WERI-Rb-1 (cell line): ENCODE measurements at regions not wholly inside any gene's neighbourhood (a gene's known extent, or its start where the extent isn't known, plus 50 kb on each side); places are given as distances from the start of the nearest gene placed in this dataset.

Experiments used
- DNase-seq: peaks from one replicate; pipeline ENCODE4 v3.0.0-alpha.2; 2020
- H3K27ac ChIP-seq: fragments of 250-450 bp; sonication (Bioruptor Pico); 2 replicates; pipeline ENCODE4 v1.5.1; 2020; ENCODE audit warnings: mild to moderate bottlenecking, moderate library complexity
- H3K27me3 ChIP-seq: fragments of 250-450 bp; sonication (Bioruptor Pico); 2 replicates; pipeline ENCODE4 v1.5.1; 2021; ENCODE audit warnings: mild to moderate bottlenecking, low read depth, moderate library complexity; ENCODE audit not compliant: insufficient read depth, severe bottlenecking
- H3K36me3 ChIP-seq: fragments of 250-450 bp; sonication (Bioruptor Pico); 2 replicates; pipeline ENCODE4 v1.5.1; 2020; ENCODE audit warnings: mild to moderate bottlenecking, moderate library complexity
- H3K4me3 ChIP-seq: 2 replicates; pipeline ENCODE4 v1.5.1; 2011; ENCODE audit warnings: low read depth, mild to moderate bottlenecking, control low read depth, low read length
- H3K9me3 ChIP-seq: fragments of 250-450 bp; sonication (Bioruptor Pico); 2 replicates; pipeline ENCODE4 v1.5.1; 2021; ENCODE audit warnings: mild to moderate bottlenecking, moderate library complexity; ENCODE audit not compliant: severe bottlenecking
- CTCF ChIP-seq: IDR thresholded peaks from 2 replicates; pipeline ENCODE4 v1.5.1; 2011; ENCODE audit warnings: low read depth, mild to moderate bottlenecking, control low read depth, inconsistent platforms, low read length

- DNase-seq: no peak
- H3K27ac ChIP-seq: peak overlapping the region; percentile 84
- peak overlapping the region; percentile 47 for H3K4me3 ChIP-seq
- H3K9me3 ChIP-seq: no peaks in the 10 kb centered on the region
- TF ChIP-seq CTCF: no peak
- H3K27me3 ChIP-seq: no peaks in the 10 kb centered on the region
- H3K36me3 ChIP-seq: no peaks in the 10 kb centered on the region
Measured at GRCh38 chr5:134464988-134465815, 53.5 kb upstream of the CDKN2AIPNL start.

GRCh38 chr5:134463991-134464760 is 52.5 kb upstream of the CDKN2AIPNL start:
- TF ChIP-seq CTCF: no peak
- no peak for DNase-seq
- Histone ChIP-seq H3K36me3 (no peaks in the 10 kb centered on the region), H3K9me3 (no peaks in the 10 kb centered on the region), H3K27me3 (no peaks in the 10 kb centered on the region), H3K27ac (no peak overlapping the region), H3K4me3 (no peak overlapping the region)

GRCh38 chr5:134463176-134463720 is 51.6 kb upstream of the CDKN2AIPNL start:
- no peak overlapping the region for H3K4me3 ChIP-seq
- no peaks in the 10 kb centered on the region for H3K27me3 ChIP-seq
- no peaks in the 10 kb centered on the region for H3K36me3 ChIP-seq
- DNase-seq: no peak
- H3K9me3 ChIP-seq: no peaks in the 10 kb centered on the region
- no peak overlapping the region for H3K27ac ChIP-seq
- TF ChIP-seq CTCF: no peak

- Histone ChIP-seq H3K36me3 (no peaks in the 10 kb centered on the region), H3K27me3 (no peaks in the 10 kb centered on the region), H3K4me3 (no peak overlapping the region), H3K27ac (no peak overlapping the region), H3K9me3 (no peaks in the 10 kb centered on the region)
- no peak for DNase-seq
- peak; percentile 17; the same call in 1 of the 2 replicates for TF ChIP-seq CTCF
Measured at GRCh38 chr5:134462761-134463160, 51.1 kb upstream of the CDKN2AIPNL start.

GRCh38 chr5:134462047-134462575 is 50.4 kb upstream of the CDKN2AIPNL start:
- no peak overlapping the region for H3K4me3 ChIP-seq
- no peaks in the 10 kb centered on the region for H3K9me3 ChIP-seq
- TF ChIP-seq CTCF: no peak
- H3K36me3 ChIP-seq: no peaks in the 10 kb centered on the region
- no peak for DNase-seq
- no peaks in the 10 kb centered on the region for H3K27me3 ChIP-seq
- H3K27ac ChIP-seq: no peak overlapping the region
